ENCODE measurements at regions not wholly inside any gene's neighbourhood (a gene's known extent, or its start where the extent isn't known, plus 50 kb on each side); places are given as distances from the start of the nearest gene placed in this dataset.

- TF ChIP-seq, protein P1, sequence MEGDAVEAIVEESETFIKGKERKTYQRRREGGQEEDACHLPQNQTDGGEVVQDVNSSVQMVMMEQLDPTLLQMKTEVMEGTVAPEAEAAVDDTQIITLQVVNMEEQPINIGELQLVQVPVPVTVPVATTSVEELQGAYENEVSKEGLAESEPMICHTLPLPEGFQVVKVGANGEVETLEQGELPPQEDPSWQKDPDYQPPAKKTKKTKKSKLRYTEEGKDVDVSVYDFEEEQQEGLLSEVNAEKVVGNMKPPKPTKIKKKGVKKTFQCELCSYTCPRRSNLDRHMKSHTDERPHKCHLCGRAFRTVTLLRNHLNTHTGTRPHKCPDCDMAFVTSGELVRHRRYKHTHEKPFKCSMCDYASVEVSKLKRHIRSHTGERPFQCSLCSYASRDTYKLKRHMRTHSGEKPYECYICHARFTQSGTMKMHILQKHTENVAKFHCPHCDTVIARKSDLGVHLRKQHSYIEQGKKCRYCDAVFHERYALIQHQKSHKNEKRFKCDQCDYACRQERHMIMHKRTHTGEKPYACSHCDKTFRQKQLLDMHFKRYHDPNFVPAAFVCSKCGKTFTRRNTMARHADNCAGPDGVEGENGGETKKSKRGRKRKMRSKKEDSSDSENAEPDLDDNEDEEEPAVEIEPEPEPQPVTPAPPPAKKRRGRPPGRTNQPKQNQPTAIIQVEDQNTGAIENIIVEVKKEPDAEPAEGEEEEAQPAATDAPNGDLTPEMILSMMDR (conservative IDR thresholded peaks at IDR 0.05), result no peak
- no peak for TF ChIP-seq ZFX (IDR thresholded peaks at IDR 0.05)
These were observed 275.5 kb downstream of the ZWINT start for GRCh38 chr10:56085406-56086122.

Data from C4-2B (cell line).